ENCODE measurements at regions not wholly inside any gene's neighbourhood (a gene's known extent, or its start where the extent isn't known, plus 50 kb on each side); places are given as distances from the start of the nearest gene placed in this dataset.
"Not testable (repeated sequence)": the region's sequence is repeated elsewhere in the genome, so short reads cannot be mapped to it uniquely, and the experiment has no call there.

DNA sequence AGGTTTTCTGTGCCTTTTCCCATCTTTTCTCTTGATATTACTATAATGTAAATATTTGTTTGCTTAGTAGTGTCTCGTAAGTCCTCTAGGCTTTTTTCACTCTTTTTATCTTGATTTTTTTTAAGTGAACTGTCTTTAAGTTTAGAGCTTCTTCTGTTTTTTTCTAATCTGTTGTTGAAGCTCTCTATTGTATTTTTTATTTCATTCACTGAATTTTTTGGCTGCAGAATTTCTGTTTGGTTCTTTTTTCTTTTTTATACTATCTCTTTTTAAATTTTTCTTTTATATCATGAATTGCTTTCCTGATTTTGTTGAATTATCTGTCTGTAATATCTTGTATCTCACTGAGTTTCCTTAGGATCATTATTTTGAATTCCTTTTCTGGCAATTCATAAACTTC, 331.8 kb upstream of the RBMS1 start:
- no peak for ATAC-seq
- DNase-seq (ENCODE audit: low spot score): no peak
- intact Hi-C loops (cut with DNase I): no loop called here

DNA sequence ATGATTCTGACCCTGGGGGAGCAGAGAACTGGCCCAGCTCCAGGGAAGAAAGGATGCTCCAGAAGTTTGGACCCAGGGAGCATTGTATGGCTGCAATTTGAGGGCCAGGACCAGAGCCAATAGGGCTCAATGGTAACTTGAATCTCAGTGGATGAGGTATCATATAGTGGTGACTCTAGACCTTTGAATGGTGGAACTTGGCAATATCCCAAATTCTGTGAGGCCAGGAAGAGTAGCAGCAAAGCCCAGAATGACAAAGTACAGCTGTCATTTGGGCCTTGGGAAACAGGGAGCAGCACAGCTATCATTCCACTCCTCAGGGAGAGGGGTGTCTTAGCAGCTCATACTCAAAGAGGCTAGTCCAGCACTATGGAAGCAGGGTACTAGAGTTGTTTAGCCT, 332.9 kb upstream of the RBMS1 start:
- intact Hi-C loops (cut with DNase I): no loop called here
- ATAC-seq: no peak
- DNase-seq (ENCODE audit: low spot score): no peak

DNA sequence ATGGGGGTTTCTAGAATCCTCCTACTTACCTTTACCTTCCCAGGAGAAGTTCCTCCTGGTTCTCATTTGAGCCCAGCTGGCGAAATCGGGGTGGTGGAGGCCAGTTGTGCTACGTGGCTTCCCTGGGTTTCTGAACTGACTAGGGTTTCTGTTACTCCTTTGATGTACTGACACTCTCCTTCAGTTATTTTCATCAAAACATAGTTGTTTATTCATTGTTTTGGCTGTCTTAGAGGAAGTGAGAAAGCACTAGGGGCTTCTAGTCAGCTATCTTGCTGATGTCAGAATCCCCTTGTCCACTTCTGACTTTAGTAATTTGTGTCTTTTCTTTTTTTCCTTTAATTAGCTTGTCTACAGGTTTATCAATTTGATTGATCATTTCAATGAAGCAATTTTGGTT, 332.2 kb upstream of the TANK start:
- DNase-seq (ENCODE audit: low spot score): no peak
- no peak for ATAC-seq
- intact Hi-C loops (cut with DNase I): no loop called here

DNA sequence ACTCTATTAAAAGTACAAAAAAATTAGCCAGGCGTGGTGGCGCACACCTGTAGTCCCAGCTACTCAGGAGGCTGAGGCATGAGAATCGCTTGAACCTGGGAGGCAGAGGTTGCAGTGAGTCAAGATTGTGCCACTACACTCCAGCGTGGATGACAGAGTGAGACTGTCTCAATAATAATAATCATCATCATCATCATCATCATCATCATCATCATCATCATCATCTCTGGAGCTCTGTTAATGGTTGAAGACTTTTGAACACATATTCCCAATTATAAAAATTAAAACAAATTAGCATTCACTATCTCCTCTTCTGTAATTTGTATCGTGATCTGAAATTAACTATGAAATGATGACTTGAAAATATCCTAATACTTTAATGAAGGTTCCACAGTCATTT, 327.8 kb upstream of the TANK start:
- intact Hi-C loops (cut with DNase I); ATAC-seq; DNase-seq (ENCODE audit: low spot score): not testable (repeated sequence)

DNA sequence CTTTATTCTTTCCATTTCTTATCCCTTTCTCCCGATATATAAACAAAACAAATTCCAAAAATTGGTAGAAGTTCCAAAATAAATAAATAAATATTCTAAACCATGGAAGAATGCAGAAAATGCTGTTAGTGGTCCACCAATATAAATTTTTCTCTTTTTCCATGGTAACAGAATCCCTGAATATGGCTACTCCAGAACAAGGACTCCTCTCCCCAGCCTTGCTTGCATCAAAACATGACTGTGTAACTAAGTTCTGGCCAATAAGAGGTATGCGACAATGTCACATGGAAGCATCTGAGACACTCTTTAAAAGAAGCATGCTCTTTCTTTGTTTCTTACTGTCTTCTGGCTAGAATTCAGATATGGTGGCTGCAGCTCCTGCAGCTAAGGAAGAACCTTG, 325.1 kb upstream of the TANK start:
- intact Hi-C loops (cut with DNase I): no loop called here
- no peak for ATAC-seq
- no peak for DNase-seq (ENCODE audit: low spot score)

DNA sequence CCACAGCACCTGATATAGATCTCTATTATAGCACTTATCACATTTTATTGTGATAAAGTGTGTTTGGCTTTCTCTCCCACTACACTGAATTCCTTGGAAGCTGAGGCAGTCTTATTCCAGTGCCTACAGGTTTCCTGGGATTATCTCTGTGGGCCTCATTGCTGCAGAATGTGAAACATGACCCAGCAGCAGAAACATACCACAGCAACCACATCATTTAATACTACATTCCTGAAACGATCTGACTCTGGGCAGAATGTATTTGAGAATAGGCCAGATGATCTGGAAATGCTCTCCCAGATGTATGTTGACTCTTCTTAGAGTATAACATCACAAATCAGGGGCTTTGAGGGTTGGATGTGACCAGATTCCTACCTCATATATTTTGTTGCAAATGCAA, 323.5 kb upstream of the TANK start:
- intact Hi-C loops (cut with DNase I): no loop called here
- no peak for ATAC-seq

DNA sequence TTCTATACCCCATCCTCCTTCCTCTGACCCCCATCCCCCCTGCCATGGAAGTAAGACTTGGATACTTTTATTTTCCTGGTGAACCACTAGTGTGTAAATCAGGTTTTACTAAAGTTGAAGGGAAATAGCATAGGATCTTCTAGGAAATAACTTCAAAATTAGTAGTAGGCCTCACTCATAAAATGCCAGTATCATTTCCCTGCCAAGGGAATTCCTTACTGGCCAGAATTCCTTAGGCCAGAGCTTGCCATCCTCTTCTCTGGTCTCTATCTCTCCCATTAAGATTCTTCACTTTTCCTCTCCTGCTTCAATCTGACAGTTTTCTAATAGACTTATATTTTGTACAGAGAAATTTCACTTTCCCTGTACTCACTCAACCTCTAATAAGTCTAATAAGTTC, 322.8 kb upstream of the TANK start:
- ATAC-seq (no peak), DNase-seq (ENCODE audit: low spot score) (no peak)
- intact Hi-C loops (cut with DNase I): no loop called here

More for the DNA sequence above, 323.5 kb upstream of the TANK start:
- DNase-seq (ENCODE audit: low spot score): no peak

DNA sequence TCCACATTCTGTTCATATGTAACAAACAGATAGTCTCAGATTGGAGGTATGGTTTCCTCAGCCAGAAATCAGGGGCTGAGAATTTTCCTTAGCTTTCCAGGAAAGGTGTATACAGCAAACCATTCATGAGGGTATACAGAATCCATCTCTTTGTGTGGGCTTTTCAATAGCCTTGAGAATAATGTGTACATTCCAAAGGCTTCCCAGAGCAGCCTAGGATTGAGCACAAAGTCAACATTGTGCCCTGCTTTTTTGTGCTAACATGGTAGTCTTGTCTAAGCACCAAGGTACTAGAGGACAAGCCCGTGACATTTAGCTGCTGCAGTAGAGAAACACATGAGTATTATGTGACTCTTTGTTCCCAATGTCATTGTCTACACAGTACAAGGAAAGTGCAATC, 322.1 kb upstream of the TANK start:
- no peak for DNase-seq (ENCODE audit: low spot score)
- intact Hi-C loops (cut with DNase I): no loop called here
- no peak for ATAC-seq

DNA sequence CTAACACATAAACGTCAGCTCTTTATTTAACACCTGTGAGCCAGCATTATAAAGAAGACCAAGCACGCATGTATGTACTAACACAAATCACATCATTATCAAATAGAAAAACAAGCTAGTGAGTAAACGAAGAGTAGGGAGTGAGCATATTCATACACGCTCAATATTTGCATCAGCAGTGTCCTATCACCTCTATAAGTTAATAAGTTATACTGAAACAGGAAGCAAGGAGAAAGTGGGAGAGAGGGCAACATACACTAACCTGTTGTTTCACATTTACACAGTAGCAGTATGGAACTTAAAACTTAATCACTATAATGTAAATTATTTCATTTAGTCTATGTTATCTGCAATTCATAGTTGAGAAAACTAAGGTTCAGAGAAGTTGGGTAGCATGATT, 321.5 kb upstream of the TANK start:
- no peak for DNase-seq (ENCODE audit: low spot score)
- no peak for ATAC-seq
- intact Hi-C loops (cut with DNase I): no loop called here

DNA sequence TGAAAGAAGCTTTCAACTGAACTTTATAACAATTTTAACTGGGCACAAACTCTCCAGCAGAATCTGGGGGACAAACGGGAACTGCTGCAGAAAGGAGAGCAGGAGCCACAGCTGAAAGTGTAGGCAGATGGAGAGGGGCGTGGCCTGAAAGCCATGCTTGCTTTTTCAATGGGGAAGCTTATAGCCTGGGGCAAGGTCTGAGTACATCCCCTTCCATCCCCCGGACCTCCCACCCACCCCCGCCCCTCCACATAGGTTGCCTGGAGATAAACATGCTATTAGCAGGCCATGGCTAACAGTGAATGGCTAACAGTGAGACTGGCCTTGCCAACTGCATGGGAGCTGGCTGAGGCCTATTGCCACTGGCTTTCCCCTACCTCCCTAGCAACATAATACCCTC, 317.9 kb upstream of the TANK start:
- no peak for DNase-seq (ENCODE audit: low spot score)
- intact Hi-C loops (cut with DNase I): no loop called here
- no peak for ATAC-seq

DNA sequence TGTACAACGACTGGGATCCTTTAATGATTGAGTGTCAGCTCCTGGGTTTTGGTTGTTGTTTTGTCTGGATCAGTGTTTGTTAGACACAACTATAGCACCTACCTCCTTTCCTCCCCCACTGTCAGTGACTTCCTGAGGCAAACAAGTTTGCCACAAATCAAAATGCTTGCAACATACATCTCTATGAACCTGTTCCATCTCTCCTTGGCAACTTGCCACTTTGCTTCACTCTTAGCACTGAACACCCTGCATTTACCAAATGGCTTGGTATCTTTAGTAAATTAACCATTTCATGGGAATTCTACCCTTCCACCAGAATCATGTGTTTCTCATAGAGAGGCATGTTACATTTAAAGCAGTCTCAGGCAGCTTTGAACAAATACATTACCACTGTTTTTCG, 301.1 kb upstream of the TANK start:
- DNase-seq (ENCODE audit: low spot score) (no peak), ATAC-seq (no peak)
- intact Hi-C loops (cut with DNase I): no loop called here

DNA sequence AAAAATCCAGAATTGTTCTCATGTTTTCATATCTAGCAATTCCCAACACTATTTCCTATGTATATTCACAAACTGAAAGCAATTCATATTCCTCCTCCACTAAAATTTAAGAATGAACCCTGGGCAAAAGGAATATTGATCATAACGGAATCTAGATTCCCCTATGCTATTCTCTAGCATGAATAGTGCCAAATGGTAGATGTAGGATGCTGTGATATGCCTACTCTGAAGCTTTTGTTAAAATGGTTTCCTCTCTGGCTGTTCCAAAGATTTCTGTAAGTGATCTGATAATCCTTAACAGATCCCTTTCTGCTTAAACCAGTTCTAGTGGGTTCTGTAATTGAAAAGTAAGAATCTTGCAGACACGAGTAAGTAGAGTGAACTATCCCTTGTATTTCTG, 298.0 kb upstream of the TANK start:
- no peak for ATAC-seq
- intact Hi-C loops (cut with DNase I): no loop called here

DNA sequence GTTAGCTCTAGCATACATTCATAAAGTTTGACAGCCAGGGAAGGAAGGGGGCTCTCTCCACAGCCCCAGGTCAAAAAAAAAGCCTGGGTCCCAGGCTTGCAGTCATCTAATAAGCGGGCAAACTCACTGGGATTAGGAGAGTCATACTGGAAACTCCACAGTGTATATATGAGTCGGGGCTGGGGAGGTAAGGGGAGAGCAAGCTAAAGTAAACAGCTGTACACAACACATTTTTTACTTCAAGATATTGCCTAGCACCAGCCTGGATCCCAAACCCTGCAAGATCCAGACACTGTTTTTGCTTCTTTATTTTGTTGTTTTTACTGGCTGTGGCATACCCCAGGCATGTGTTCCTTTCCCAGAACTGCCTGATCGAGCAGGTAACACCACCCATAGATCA, 291.3 kb upstream of the TANK start:
- intact Hi-C loops (cut with DNase I): no loop called here
- DNase-seq (ENCODE audit: low spot score) (no peak), ATAC-seq (peak; percentile 48)

More for the DNA sequence above, 298.0 kb upstream of the TANK start:
- DNase-seq (ENCODE audit: low spot score): no peak

DNA sequence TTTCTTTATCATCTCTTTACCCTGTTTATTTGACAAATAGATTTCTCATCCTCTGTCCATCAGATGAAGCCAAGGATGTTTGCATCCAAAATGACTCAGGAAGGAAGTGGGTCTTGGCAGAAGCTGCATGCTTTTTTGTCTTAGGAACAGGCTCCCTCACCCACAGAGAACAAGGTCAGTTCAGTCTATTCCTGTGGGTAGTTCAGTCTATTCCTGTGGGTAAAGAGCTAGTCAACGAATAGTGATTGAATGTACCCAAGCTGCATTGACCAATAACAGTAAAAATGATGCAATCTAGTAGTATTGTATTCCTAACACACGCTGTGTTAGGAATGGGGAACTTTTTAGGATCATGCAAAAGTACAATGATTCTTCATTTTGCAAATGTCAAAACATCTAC, 290.8 kb upstream of the TANK start:
- intact Hi-C loops (cut with DNase I): no loop called here
- peak; percentile 92 for ATAC-seq
- DNase-seq (ENCODE audit: low spot score): no peak

DNA sequence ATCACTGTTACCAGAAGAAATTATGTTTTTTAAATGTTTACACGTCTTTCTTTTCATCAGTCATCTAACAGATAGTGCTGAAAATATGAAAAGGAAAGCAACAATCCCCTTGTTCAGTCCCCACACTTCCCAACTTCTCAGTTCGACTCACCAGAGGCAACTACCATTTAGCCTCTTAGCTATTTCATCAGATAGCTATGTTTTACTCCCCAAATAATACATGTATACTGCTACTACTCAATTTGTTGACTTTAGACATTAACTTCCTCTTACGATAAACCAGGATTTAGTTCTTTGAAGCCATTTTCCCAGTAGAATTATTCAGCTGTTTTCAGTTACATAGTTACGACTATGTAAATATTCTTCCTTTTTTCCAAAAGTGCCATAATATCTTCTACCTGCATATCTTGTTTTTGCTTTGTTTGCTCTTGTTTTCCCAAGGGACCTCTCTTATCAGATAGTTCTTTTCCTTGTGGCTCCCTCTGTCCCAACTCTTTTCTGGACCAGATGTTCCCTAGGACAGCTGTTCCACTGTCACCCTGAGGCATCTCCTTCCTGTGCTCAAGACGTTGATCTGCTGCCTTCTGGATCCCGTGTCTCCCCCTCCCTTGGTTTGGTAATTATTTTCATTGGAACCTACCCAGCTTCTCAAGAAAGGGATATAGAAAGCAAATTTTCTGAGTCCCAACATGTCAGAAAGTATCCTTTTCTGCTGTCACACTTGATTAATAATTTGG, 289.3 kb upstream of the TANK start:
- intact Hi-C loops (cut with DNase I): no loop called here
- DNase-seq (ENCODE audit: low spot score) (no peak), ATAC-seq (peak; percentile 25)

DNA sequence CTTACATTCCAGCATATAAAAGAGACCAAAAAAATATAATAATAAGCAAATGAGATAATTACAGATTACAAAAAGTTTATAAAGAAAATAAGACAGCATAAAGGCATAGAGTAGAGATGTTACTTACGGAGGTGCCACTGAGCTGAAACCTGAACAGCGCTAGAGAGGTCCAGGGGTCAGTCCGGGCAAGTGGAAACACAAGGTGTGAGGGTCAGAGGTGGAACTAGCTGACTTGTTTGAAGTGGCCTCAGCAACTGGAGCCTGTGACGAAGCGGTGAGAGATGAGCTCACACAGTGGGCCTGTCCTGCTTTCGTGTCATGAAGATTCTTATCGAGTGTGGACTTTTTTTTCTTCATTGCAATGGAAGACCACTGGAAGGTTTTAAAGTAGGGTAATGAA, 288.3 kb upstream of the TANK start:
- intact Hi-C loops (cut with DNase I): no loop called here
- ATAC-seq: no peak
- no peak for DNase-seq (ENCODE audit: low spot score)

DNA sequence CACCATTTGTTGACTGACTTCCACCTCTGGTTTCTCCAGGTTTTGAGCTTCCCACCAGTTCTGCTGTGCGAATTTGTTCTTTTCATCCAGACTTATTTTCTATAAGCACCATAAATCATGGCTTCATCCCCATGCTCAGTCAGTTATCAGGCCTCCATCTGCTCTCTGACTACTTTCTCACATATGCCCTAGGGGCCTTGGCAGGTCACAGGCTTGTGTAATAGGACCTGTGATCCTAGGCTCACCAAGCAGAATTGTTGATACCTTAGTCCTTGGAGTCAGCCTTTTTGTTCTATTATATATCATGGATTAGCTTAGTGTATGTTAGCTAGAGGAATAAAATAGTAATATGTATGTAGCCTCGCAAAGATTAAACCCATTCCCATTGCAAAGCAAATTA, 284.2 kb upstream of the TANK start:
- ATAC-seq (no peak), DNase-seq (ENCODE audit: low spot score) (no peak)
- intact Hi-C loops (cut with DNase I): no loop called here

DNA sequence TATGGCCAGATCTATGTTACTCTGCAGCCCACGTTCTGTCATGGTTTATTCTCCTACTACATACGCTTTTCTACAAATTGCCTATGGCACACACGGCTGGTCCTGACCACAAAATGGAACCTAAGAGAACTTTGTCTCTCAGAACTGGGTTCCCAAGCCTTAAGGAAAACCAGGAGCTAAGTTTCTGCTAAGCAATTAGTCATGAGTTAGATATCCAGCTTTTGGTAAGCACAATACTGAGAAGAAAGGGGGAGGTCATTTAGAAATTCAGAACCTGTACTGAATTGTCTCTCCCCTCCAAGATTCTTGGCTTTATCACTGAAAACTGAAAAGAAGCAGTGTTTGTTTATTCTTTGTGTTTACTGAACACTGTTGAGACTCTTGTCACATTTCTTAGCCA, 283.5 kb upstream of the TANK start:
- DNase-seq (ENCODE audit: low spot score): no peak
- intact Hi-C loops (cut with DNase I): no loop called here

DNA sequence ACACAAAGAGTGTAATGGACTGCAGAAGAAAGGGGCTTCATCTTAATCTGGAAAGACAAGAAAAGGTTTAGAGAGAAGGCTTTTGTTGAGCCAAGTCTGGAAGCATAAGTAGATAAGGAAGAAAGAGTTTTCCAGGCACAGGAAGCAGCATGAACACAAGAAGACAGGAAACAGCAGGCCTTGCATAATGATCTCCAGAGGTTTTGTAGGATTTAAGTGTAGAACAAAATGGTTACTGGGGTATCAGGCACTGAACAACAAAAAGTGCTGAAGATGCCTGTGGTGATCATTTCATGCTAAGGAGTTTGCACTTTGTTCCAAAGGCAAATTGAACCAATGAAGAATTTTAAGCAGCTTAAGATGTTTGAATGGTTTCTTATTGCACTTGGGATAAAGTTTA, 281.6 kb upstream of the TANK start:
- no peak for ATAC-seq
- DNase-seq (ENCODE audit: low spot score): no peak
- intact Hi-C loops (cut with DNase I): no loop called here

More for the DNA sequence above, 283.5 kb upstream of the TANK start:
- ATAC-seq: no peak

DNA sequence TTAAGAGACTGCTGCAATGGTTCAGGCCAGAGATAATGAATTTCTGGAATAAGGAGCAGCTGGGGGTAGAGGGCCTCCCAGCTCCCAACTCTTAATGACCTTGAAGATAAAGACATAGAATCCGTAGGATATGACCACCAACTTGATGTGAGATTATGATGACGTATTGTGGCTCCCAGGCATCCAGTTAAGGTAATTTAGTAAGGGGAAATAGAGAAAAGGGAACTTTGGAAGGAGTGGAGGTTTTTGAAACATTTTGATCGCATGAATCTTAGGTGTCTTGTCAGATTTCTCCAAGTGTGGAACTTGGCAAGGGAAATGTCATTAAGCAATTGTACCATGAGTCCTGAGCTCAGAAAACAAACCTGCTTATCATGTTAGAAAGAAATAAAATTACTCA, 277.3 kb upstream of the TANK start:
- no peak for ATAC-seq
- intact Hi-C loops (cut with DNase I): no loop called here

DNA sequence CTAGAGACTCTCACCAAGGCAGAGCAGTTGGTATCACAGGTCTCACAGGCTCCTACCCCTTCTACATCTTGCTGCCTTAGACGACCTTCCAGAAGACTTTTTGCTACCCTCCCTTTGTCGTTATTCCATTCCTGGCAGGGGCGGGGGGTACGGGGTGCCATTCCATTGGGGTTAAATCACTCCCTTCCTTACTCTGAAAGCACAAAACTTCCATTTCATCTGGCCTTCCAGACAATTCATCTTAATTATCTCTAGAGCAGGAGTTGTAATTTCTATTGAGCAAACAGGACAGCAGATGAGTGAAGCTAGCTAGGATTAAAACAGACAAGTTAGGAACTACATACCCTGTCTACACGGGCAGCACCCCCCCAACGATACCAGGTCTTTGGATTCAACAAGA, 276.2 kb upstream of the TANK start:
- DNase-seq (ENCODE audit: low spot score): no peak
- intact Hi-C loops (cut with DNase I): no loop called here
- ATAC-seq: no peak

More for the DNA sequence above, 277.3 kb upstream of the TANK start:
- no peak for DNase-seq (ENCODE audit: low spot score)
